ENCODE measurements at regions not wholly inside any gene's neighbourhood (a gene's known extent, or its start where the extent isn't known, plus 50 kb on each side); places are given as distances from the start of the nearest gene placed in this dataset.

DNA sequence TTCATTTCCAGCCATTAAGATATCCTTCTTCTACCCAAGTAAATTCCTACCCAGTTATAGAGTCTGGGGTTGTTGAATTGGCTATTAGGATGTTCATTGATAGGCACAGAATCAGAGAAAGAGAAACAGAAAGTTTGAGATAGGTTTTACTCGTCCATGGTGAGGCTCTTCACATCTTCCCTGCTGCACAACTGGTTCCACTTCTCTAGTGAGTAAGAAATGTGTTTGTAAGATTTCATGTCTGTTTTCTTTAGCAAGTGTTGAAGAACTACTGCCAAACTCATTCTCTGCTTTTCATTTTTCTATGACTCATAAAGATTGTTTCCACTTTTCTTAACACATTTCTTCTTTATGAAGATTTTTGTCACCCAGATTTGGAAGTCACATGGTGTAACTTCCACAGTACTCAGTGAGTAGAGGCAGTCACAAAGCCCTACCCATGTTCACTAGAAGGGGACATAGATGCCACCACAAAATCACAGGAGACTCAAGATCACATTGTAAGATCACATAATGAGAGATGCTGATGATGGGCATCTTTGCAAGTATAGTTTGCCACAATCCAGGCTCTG, 152.3 kb downstream of the SNX7 start:
- Histone ChIP-seq H3K4me1 (ENCODE audit: control insufficient read depth, extremely low read depth, insufficient read depth, low read length) (no peaks in the 10 kb centered on the region), H3K79me2 (ENCODE audit: control insufficient read depth, insufficient read depth, low read length) (no peaks in the 10 kb centered on the region), H3K9me1 (replicated peaks; ENCODE audit: control insufficient read depth, extremely low read depth, insufficient read depth, low read length) (no peaks in the 10 kb centered on the region), H2AFZ (ENCODE audit: low read depth, low read length) (no peak overlapping the region), H3K36me3 (ENCODE audit: control insufficient read depth in 2 of 2, extremely low read depth in 1 of 2, insufficient read depth in 2 of 2, low read length in 2 of 2) (no peaks in the 10 kb centered on the region), H4K20me1 (replicated peaks; ENCODE audit: control insufficient read depth, extremely low read depth, insufficient read depth, low read length) (no peaks in the 10 kb centered on the region), H3K27me3 (ENCODE audit: control insufficient read depth in 2 of 2, insufficient read depth in 2 of 2, low read length in 2 of 2) (peaks cover 4 to 5% of the 10 kb centered on the region in 2 experiments), H3K27ac (ENCODE audit: insufficient read depth, low read depth, low read length) (no peak overlapping the region), H3K9ac (replicated peaks; ENCODE audit: extremely low read depth, insufficient read depth, low read length) (no peak overlapping the region), H3K4me2 (ENCODE audit: insufficient read depth, low read length) (no peak overlapping the region), H3K9me3 (replicated peaks; ENCODE audit: control insufficient read depth, insufficient read depth, low read length) (no peaks in the 10 kb centered on the region), H3K4me3 (replicated peaks in 1 of 3; ENCODE audit: insufficient read depth in 1 of 3, low read depth in 1 of 3, low read length in 3 of 3) (no peak overlapping the region)
- DNase-seq (ENCODE audit: low read depth, low spot score) (no peak), FAIRE-seq (no peak)
- ChIA-PET CTCF (interaction anchor here (1.9 kb wide), 1 partner anchor 20 kb away, joined by 5 read pairs; no protein-coding TSS in a partner anchor), POLR2A (no interaction called here)
- dilution Hi-C loops (cut with MboI; ENCODE audit: extremely low pct_ligation_motif_present, low sequenced_read_pairs) (no loop called here), intact Hi-C loops (cut with micrococcal nuclease) (no loop called here)
- BruUV-seq (replicated peaks) = no TSS peak
- TF ChIP-seq, protein P1, sequence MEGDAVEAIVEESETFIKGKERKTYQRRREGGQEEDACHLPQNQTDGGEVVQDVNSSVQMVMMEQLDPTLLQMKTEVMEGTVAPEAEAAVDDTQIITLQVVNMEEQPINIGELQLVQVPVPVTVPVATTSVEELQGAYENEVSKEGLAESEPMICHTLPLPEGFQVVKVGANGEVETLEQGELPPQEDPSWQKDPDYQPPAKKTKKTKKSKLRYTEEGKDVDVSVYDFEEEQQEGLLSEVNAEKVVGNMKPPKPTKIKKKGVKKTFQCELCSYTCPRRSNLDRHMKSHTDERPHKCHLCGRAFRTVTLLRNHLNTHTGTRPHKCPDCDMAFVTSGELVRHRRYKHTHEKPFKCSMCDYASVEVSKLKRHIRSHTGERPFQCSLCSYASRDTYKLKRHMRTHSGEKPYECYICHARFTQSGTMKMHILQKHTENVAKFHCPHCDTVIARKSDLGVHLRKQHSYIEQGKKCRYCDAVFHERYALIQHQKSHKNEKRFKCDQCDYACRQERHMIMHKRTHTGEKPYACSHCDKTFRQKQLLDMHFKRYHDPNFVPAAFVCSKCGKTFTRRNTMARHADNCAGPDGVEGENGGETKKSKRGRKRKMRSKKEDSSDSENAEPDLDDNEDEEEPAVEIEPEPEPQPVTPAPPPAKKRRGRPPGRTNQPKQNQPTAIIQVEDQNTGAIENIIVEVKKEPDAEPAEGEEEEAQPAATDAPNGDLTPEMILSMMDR (IDR thresholded peaks at IDR 0.05; ENCODE audit: extremely low read depth in 1 of 2, insufficient read depth in 1 of 2, low read depth in 1 of 2, low read length in 2 of 2) = no peak
- TF ChIP-seq JUN (IDR thresholded peaks at IDR 0.05; ENCODE audit: borderline replicate concordance, insufficient read depth, insufficient read length, low read depth) (no peak), FOS (IDR thresholded peaks at IDR 0.05; ENCODE audit: borderline replicate concordance, insufficient read depth, low read length) (no peak), POLR2A (IDR thresholded peaks at IDR 0.05; ENCODE audit: low read depth, low read length) (no peak), MYC (IDR thresholded peaks at IDR 0.05; ENCODE audit: low read depth, low read length) (no peak), GATA2 (IDR thresholded peaks at IDR 0.05; ENCODE audit: insufficient read depth, insufficient read length, low read depth, low read length) (no peak), EZH2 (IDR thresholded peaks at IDR 0.05; ENCODE audit: borderline replicate concordance, low read depth, low read length, severe bottlenecking) (no peak), POLR2AphosphoS5 (IDR thresholded peaks at IDR 0.05; ENCODE audit: insufficient read depth, low read depth, low read length) (no peak)
- TF ChIP-seq, protein P2, sequence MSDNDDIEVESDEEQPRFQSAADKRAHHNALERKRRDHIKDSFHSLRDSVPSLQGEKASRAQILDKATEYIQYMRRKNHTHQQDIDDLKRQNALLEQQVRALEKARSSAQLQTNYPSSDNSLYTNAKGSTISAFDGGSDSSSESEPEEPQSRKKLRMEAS (IDR thresholded peaks at IDR 0.05; ENCODE audit: insufficient read depth, insufficient read length) = no peak

All from endothelial cell of umbilical vein (primary cell).